BE2C (cell line): ENCODE measurements at regions not wholly inside any gene's neighbourhood (a gene's known extent, or its start where the extent isn't known, plus 50 kb on each side); places are given as distances from the start of the nearest gene placed in this dataset.

Experiments used
- DNase-seq: peaks from one replicate; pipeline ENCODE4 v3.0.0-alpha.2; 2020
- H3K27me3 ChIP-seq: fragments of 250-450 bp; sonication (Bioruptor Pico); 2 replicates; pipeline ENCODE4 v1.5.1; 2020; ENCODE audit warnings: mild to moderate bottlenecking
- H3K36me3 ChIP-seq: fragments of 250-450 bp; sonication (Bioruptor Pico); 2 replicates; pipeline ENCODE4 v1.5.1; 2020; ENCODE audit warnings: mild to moderate bottlenecking
- H3K4me1 ChIP-seq: fragments of 250-450 bp; sonication (Bioruptor Pico); 2 replicates; pipeline ENCODE4 v1.5.1; 2020
- H3K4me3 ChIP-seq: 2 replicates; pipeline ENCODE4 v1.5.1; 2011; ENCODE audit warnings: low read depth, low read length
- H3K9me3 ChIP-seq: fragments of 250-450 bp; sonication (Bioruptor Pico); 2 replicates; pipeline ENCODE4 v1.5.1; 2020
- TF ChIP-seq, protein P1 (sequence below): IDR thresholded peaks from 2 replicates; pipeline ENCODE4 v1.5.1; 2012; ENCODE audit warnings: mild to moderate bottlenecking, low read depth, low read length

DNA sequence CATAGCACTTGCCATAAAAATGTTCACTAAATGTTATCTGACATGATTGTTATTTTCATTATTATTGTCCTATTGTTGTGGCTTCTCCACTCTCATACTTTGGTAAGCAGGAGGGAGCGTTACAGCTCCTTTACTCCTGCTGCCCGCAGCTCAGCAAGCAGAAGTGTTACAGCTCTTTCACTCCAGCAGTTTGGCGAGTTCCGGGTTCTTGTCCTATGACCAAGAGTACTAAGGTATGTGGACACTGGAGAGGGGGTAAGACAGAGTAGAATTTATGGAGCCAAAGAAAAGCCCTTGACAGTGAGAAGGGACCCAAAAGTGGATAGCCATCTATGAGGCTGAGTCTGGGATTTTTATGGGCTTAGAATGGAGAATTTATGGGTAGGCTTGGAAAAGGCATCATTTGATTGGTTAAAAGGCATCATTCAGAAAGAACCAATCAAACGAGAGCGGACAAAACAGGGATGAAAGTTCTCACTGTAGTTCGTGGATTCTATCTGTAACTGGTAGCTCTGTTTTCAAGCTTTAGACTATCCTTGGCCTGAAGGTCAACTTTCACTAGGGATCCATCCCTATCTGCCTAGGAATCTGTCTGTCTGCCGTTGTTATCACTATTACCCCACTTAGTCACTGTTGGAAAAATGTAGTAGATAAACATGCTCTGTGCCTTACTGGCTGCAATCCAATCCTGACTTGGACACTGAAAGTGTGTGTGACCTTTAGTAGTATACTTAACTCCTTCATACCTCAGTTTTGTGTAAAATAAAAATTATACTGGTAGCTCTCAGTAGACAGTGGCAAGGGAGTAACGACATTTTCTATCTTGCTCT is 545.6 kb upstream of the LCORL start:
- H3K4me1 ChIP-seq: no peaks in the 10 kb centered on the region
- DNase-seq: no peak
- H3K9me3 ChIP-seq: no peaks in the 10 kb centered on the region
- TF ChIP-seq, protein P1, sequence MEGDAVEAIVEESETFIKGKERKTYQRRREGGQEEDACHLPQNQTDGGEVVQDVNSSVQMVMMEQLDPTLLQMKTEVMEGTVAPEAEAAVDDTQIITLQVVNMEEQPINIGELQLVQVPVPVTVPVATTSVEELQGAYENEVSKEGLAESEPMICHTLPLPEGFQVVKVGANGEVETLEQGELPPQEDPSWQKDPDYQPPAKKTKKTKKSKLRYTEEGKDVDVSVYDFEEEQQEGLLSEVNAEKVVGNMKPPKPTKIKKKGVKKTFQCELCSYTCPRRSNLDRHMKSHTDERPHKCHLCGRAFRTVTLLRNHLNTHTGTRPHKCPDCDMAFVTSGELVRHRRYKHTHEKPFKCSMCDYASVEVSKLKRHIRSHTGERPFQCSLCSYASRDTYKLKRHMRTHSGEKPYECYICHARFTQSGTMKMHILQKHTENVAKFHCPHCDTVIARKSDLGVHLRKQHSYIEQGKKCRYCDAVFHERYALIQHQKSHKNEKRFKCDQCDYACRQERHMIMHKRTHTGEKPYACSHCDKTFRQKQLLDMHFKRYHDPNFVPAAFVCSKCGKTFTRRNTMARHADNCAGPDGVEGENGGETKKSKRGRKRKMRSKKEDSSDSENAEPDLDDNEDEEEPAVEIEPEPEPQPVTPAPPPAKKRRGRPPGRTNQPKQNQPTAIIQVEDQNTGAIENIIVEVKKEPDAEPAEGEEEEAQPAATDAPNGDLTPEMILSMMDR: no peak
- H3K36me3 ChIP-seq: no peaks in the 10 kb centered on the region
- H3K27me3 ChIP-seq: no peaks in the 10 kb centered on the region; the same call in 1 of the 2 replicates
- no peak overlapping the region for H3K4me3 ChIP-seq

- Histone ChIP-seq H3K4me3 (no peak overlapping the region), H3K36me3 (no peaks in the 10 kb centered on the region), H3K9me3 (no peaks in the 10 kb centered on the region), H3K4me1 (no peaks in the 10 kb centered on the region), H3K27me3 (no peaks in the 10 kb centered on the region)
- DNase-seq: no peak
- TF ChIP-seq, protein P1: no peak
Measured at GRCh38 chr4:18559492-18559891, 537.9 kb upstream of the LCORL start.

DNA sequence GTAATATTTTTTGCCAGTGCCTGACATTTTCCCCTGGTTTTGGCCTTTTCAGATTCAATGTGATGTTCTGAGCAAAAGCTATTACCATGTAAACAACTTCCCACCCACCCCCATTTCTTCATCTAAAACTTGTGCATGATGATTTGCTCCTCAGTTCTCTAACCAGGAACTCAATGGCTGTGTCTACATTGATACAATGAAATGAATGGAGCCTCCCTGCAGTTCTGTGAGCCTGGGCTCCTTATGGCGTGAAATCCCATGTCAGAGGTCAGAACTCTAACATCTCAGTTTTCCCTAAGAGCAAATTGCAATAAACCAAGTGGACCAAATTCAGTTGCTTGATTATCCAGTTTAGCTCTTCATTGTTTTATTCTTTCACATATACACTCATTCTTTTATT is 534.8 kb upstream of the LCORL start:
- TF ChIP-seq, protein P1: no peak
- Histone ChIP-seq H3K9me3 (no peaks in the 10 kb centered on the region), H3K27me3 (no peaks in the 10 kb centered on the region), H3K4me3 (no peak overlapping the region), H3K36me3 (no peaks in the 10 kb centered on the region), H3K4me1 (no peaks in the 10 kb centered on the region)
- no peak for DNase-seq

DNA sequence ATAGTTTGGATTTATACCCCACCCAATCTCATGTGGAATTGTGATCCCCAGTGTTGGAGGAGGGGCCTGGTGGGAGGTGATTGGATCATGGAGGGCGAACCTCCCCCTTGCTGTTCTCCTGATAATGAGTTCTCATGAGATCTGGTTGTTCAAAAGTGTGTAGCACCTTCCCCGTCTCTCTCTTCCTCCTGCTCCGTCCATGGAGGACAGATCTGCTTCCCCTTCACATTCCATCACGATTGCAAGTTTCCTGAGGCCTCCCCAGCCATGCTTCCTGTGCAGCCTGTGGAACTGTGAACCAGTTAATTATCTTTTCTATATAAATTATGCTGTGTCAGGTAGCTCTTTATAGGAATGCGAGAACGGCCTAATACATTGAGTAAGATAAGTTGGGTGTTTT is 518.8 kb upstream of the LCORL start:
- H3K27me3 ChIP-seq: no peaks in the 10 kb centered on the region
- TF ChIP-seq, protein P1: no peak

DNA sequence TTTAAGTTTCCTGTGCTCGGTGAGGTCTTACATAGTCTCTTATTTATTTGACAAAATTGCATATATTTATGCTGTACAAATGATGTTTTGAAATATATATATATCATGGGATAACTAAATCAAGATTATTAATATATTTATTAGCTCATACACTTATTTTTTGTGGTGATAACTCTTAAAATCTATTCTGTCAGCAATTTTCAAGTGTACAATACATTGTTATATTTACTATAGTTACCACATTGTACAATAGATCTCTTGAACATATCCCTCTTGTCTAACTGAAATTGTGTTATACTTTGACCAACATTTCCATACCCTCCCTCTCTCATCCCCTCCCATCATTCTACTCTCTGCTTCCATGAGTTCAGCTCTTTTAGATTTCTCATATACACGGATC is 516.6 kb upstream of the LCORL start:
- no peaks in the 10 kb centered on the region for H3K9me3 ChIP-seq
- no peaks in the 10 kb centered on the region for H3K36me3 ChIP-seq
- TF ChIP-seq, protein P1: no peak
- H3K4me1 ChIP-seq: no peaks in the 10 kb centered on the region
- no peaks in the 10 kb centered on the region for H3K27me3 ChIP-seq
- no peak overlapping the region for H3K4me3 ChIP-seq
- no peak for DNase-seq

More for the DNA sequence above, 518.8 kb upstream of the LCORL start:
- Histone ChIP-seq H3K4me1 (no peaks in the 10 kb centered on the region), H3K4me3 (no peak overlapping the region), H3K9me3 (no peaks in the 10 kb centered on the region), H3K36me3 (no peaks in the 10 kb centered on the region)
- DNase-seq: no peak

DNA sequence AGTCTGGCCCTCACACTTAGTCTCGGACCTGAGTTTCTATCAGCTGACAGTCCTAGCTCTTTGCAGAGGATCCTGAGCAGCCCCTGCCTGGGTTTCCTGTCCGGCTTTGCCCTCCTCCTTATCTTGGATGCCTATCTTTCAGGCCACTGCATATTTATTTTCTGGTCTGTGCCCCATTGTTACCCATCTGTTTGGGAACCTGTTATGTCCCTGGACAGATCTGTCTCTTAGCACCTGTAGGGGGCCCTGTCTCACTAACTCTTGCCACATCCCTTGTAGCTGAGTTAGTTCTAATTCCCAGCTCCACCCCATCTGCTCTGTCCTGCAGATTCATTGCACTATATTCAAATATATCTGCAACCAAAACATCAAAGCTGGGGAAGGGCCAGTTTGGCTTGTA is 514.9 kb upstream of the LCORL start:
- H3K4me1 ChIP-seq: no peaks in the 10 kb centered on the region
- DNase-seq: no peak
- no peaks in the 10 kb centered on the region for H3K36me3 ChIP-seq
- H3K4me3 ChIP-seq: no peak overlapping the region
- no peaks in the 10 kb centered on the region for H3K27me3 ChIP-seq
- TF ChIP-seq, protein P1: peak; percentile 27
- H3K9me3 ChIP-seq: no peaks in the 10 kb centered on the region
